PC-3 (cell line): ENCODE measurements at regions not wholly inside any gene's neighbourhood (a gene's known extent, or its start where the extent isn't known, plus 50 kb on each side); places are given as distances from the start of the nearest gene placed in this dataset.

ENCODE experiments used
- CTCF ChIP-seq: fragments of 300-600 bp; sonication (generic); conservative IDR thresholded peaks from 2 replicates; pipeline ENCODE4 v1.5.1; 2017; ENCODE audit warnings: antibody characterized with exemption, low read depth, mild to moderate bottlenecking, low read length
- EZH2 ChIP-seq: fragments of 300-600 bp; sonication (generic); IDR thresholded peaks from one replicate; pipeline ENCODE4 v1.6.1; 2017; ENCODE audit warnings: antibody characterized with exemption, mild to moderate bottlenecking, low read length; ENCODE audit not compliant: unreplicated experiment
- EZH2phosphoT487 ChIP-seq: fragments of 300-600 bp; sonication (generic); IDR thresholded peaks from 2 replicates; pipeline ENCODE4 v1.6.1; 2018; ENCODE audit warnings: mild to moderate bottlenecking, antibody characterized with exemption, low read length, borderline replicate concordance

GRCh38 chr3:154708554-154708953 is 278.6 kb upstream of the GPR149 start:
- TF ChIP-seq CTCF (no peak), EZH2 (no peak), EZH2phosphoT487 (no peak)
